IMR-90 (cell line): ENCODE measurements at regions not wholly inside any gene's neighbourhood (a gene's known extent, or its start where the extent isn't known, plus 50 kb on each side); places are given as distances from the start of the nearest gene placed in this dataset.

Experiments used
- ATAC-seq: fragments of 200-7000 bp; cut with Tn5 transposase; 2 replicates; pipeline ENCODE4 v1.9.1; 2020; ENCODE audit warnings: low read depth, mild to moderate bottlenecking, moderate library complexity
- BruUV-seq: library from RNA; stranded (reverse); fragments of 400-500 nt; replicated peaks from 2 replicates; lab custom pipeline; 2021; lab: Mats Ljungman, UMichigan
- CTCF ChIA-PET: fragments of 300-600 bp; formaldehyde crosslinking; extraction: SDS; loops from one replicate; lab custom pipeline; 2021; ENCODE audit warnings: antibody characterized with exemption; lab: Yijun Ruan, JAX
- POLR2A ChIA-PET: fragments of 300-600 bp; sonication (Branson Sonifier 250); formaldehyde crosslinking; loops from one replicate; lab custom pipeline; 2022; ENCODE audit warnings: antibody characterized with exemption; ENCODE audit not compliant: unreplicated experiment; lab: Charles Lee
- DNase-seq: peaks from one replicate; pipeline ENCODE4 v3.0.0; 2013
- H2AFZ ChIP-seq: replicated peaks from 2 replicates; pipeline ENCODE3; 2013; ENCODE audit warnings: low read length, mild to moderate bottlenecking; ENCODE audit not compliant: poor library complexity
- H2AK5ac ChIP-seq: 2 replicates; pipeline ENCODE4 v1.6.1; 2013; ENCODE audit warnings: low read depth, low read length, inconsistent platforms
- H2AK9ac ChIP-seq: replicated peaks from 2 replicates; pipeline ENCODE3; 2013; ENCODE audit warnings: mild to moderate bottlenecking, low read depth, low read length, moderate library complexity; ENCODE audit not compliant: poor library complexity
- H2BK120ac ChIP-seq: 2 replicates; pipeline ENCODE4 v1.6.1; 2013; ENCODE audit warnings: low read depth, low read length, inconsistent platforms
- H2BK15ac ChIP-seq: 3 replicates; pipeline ENCODE4 v1.6.1; 2013; ENCODE audit warnings: low read depth, low read length, inconsistent platforms
- H2BK20ac ChIP-seq: 2 replicates; pipeline ENCODE4 v1.6.1; 2013; ENCODE audit warnings: low read depth, mild to moderate bottlenecking, inconsistent platforms, low read length, moderate library complexity
- H2BK5ac ChIP-seq: 2 replicates; pipeline ENCODE4 v1.6.1; 2013; ENCODE audit warnings: mild to moderate bottlenecking, low read depth, low read length, inconsistent platforms; ENCODE audit not compliant: poor library complexity, severe bottlenecking
- H3K14ac ChIP-seq: replicated peaks from 2 replicates; pipeline ENCODE4 v1.6.1; 2013; ENCODE audit warnings: low read depth, low read length, inconsistent platforms
- H3K18ac ChIP-seq: 2 replicates; pipeline ENCODE4 v1.6.1; 2013; ENCODE audit warnings: low read depth, low read length, control low read depth
- H3K23ac ChIP-seq: 2 replicates; pipeline ENCODE4 v1.6.1; 2013; ENCODE audit warnings: low read depth, low read length, inconsistent platforms
- H3K27ac ChIP-seq: 2 replicates; pipeline ENCODE4 v1.5.1; 2013; ENCODE audit warnings: mild to moderate bottlenecking, control low read depth, low read length; ENCODE audit not compliant: insufficient read depth
- H3K27me3 ChIP-seq: 2 replicates; pipeline ENCODE4 v1.6.1; 2013; ENCODE audit warnings: low read length; ENCODE audit not compliant: control insufficient read depth, insufficient read depth
- H3K36me3 ChIP-seq: 2 replicates; pipeline ENCODE4 v1.6.1; 2013; ENCODE audit warnings: low read length, mixed read lengths; ENCODE audit not compliant: control insufficient read depth, insufficient read depth
- H3K4ac ChIP-seq: 2 replicates; pipeline ENCODE4 v1.6.1; 2013; ENCODE audit warnings: low read depth, low read length, inconsistent platforms
- H3K4me1 ChIP-seq: 2 replicates; pipeline ENCODE4 v1.6.1; 2013; ENCODE audit warnings: low read length, mixed read lengths; ENCODE audit not compliant: control insufficient read depth, insufficient read depth
- H3K4me2 ChIP-seq: 2 replicates; pipeline ENCODE4 v1.6.1; 2013; ENCODE audit warnings: low read depth, mild to moderate bottlenecking, control low read depth, low read length, moderate library complexity
- H3K4me3 ChIP-seq: 2 replicates; pipeline ENCODE4 v1.5.1; 2013; ENCODE audit warnings: low read depth, mild to moderate bottlenecking, control low read depth, low read length, moderate library complexity; ENCODE audit not compliant: insufficient read depth
- H3K56ac ChIP-seq: 2 replicates; pipeline ENCODE4 v1.6.1; 2013; ENCODE audit warnings: low read length, inconsistent platforms; ENCODE audit not compliant: insufficient read depth; ENCODE audit errors: extremely low read depth
- H3K79me1 ChIP-seq, 2 experiments: 2 replicates each; pipeline ENCODE4 v1.6.1; 2013; ENCODE audit warnings: low read length in 2 of 2, inconsistent platforms in 1 of 2, low read depth in 1 of 2
- H3K9ac ChIP-seq: 2 replicates; pipeline ENCODE4 v1.6.1; 2013; ENCODE audit warnings: low read depth, low read length, control low read depth
- H3K9me1 ChIP-seq: 2 replicates; pipeline ENCODE4 v1.6.1; 2013; ENCODE audit warnings: low read length, inconsistent platforms; ENCODE audit not compliant: insufficient read depth
- H3K9me3 ChIP-seq: 2 replicates; pipeline ENCODE4 v1.6.1; 2013; ENCODE audit warnings: low read length; ENCODE audit not compliant: control insufficient read depth, insufficient read depth
- H4K20me1 ChIP-seq: 2 replicates; pipeline ENCODE4 v1.6.1; 2013; ENCODE audit warnings: low read length, inconsistent platforms; ENCODE audit not compliant: insufficient read depth
- H4K5ac ChIP-seq: 2 replicates; pipeline ENCODE4 v1.6.1; 2013; ENCODE audit warnings: mild to moderate bottlenecking, low read depth, low read length, control low read depth
- H4K8ac ChIP-seq, 2 experiments: 2 replicates each; pipeline ENCODE4 v1.6.1; 2013; ENCODE audit warnings: low read depth in 2 of 2, low read length in 2 of 2, control low read depth in 1 of 2, inconsistent platforms in 1 of 2
- H4K91ac ChIP-seq: 2 replicates; pipeline ENCODE4 v1.6.1; 2013; ENCODE audit warnings: low read depth, low read length, inconsistent platforms; ENCODE audit not compliant: insufficient read depth
- CHD1 ChIP-seq: IDR thresholded peaks from 2 replicates; pipeline ENCODE4 v1.6.1; 2012; ENCODE audit warnings: low read depth, low read length, improper control_type of control experiment
- ELK1 ChIP-seq: fragments of 150-350 bp; IDR thresholded peaks from 2 replicates; pipeline ENCODE4 v1.6.1; 2016; ENCODE audit warnings: low read depth, mild to moderate bottlenecking, low read length, moderate library complexity, borderline replicate concordance
- FOS ChIP-seq: fragments of 150-350 bp; IDR thresholded peaks from 2 replicates; pipeline ENCODE4 v1.6.1; 2016; ENCODE audit warnings: low read depth, low read length
- MXI1 ChIP-seq: IDR thresholded peaks from 2 replicates; pipeline ENCODE4 v1.6.1; 2012; ENCODE audit warnings: low read depth, mild to moderate bottlenecking, low read length, moderate library complexity, borderline replicate concordance
- NFE2L2 ChIP-seq: fragments of 150-350 bp; IDR thresholded peaks from 2 replicates; pipeline ENCODE4 v1.6.1; 2016; ENCODE audit warnings: low read depth, mild to moderate bottlenecking, low read length
- RCOR1 ChIP-seq: IDR thresholded peaks from 2 replicates; pipeline ENCODE4 v1.6.1; 2012; ENCODE audit warnings: mild to moderate bottlenecking, low read length, improper control_type of control experiment; ENCODE audit not compliant: insufficient replicate concordance
- RFX5 ChIP-seq: IDR thresholded peaks from 2 replicates; pipeline ENCODE4 v1.8.0; 2012; ENCODE audit warnings: low read depth, mild to moderate bottlenecking, low read length, moderate library complexity
- SMC3 ChIP-seq: fragments of 150-350 bp; IDR thresholded peaks from 2 replicates; pipeline ENCODE4 v1.6.1; 2016; ENCODE audit warnings: low read depth, mild to moderate bottlenecking, antibody characterized with exemption, low read length, moderate library complexity
- WGBS, 2 experiments: methylation state at CpG; one replicate each; pipeline versions ENCODE4 v1.1.5 to v1.1.7; 2013; ENCODE audit warnings: missing lambda C conversion rate in 2 of 2; ENCODE audit not compliant: insufficient read length in 1 of 2; ENCODE audit errors: extremely low coverage in 2 of 2; 5-methylcytosine and 5-hydroxymethylcytosine counted together
- dilution Hi-C: fragments of 300-500 bp; cut with HindIII; formaldehyde crosslinking; loops from one replicate; pipeline ENCODE4 v1.14.3; 2018; ENCODE audit warnings: low sequenced_read_pairs; ENCODE audit not compliant: unreplicated experiment
- in situ Hi-C: fragments of 300-500 bp; cut with MboI; formaldehyde crosslinking; loops from 3 replicates; pipeline ENCODE4 v1.14.3; 2019; ENCODE audit warnings: low sequenced_read_pairs, inconsistent platforms, mixed read lengths
- intact Hi-C: fragments of 100-400 bp; cut with micrococcal nuclease; formaldehyde crosslinking; loops from 2 replicates; pipeline ENCODE4 v1.10.0; 2022

GRCh38 chr19:34306824-34307223 is 52.5 kb downstream of the GARRE1 start:
- H3K4me1 ChIP-seq = peaks cover 5% of the 10 kb centered on the region
- H4K20me1 ChIP-seq = peaks cover 5% of the 10 kb centered on the region; the same call in 1 of the 2 replicates
- in situ Hi-C loops (no loop called here), intact Hi-C loops (no loop called here), dilution Hi-C loops (no loop called here)
- peaks cover 9% of the 10 kb centered on the region for H3K36me3 ChIP-seq
- no peak overlapping the region for H3K18ac ChIP-seq
- H3K9me3 ChIP-seq = no peaks in the 10 kb centered on the region
- no peak for DNase-seq
- WGBS, 2 experiments = 95% methylated on average over 5 of the region's 6 CpGs; no CpG with 5 or more reads in 1 of the 2 experiments
- H2AK5ac ChIP-seq = no peak overlapping the region
- no peak overlapping the region for H4K91ac ChIP-seq
- POLR2A ChIA-PET = no interaction called here
- no peak overlapping the region for H3K14ac ChIP-seq
- no peak overlapping the region for H3K4me2 ChIP-seq
- H4K5ac ChIP-seq = no peak overlapping the region
- H3K23ac ChIP-seq = no peak overlapping the region
- no peak overlapping the region for H2BK15ac ChIP-seq
- TF ChIP-seq MXI1 = no peak
- no peak for TF ChIP-seq ELK1
- no peak for TF ChIP-seq CHD1
- TF ChIP-seq NFE2L2 = no peak
- no peak for TF ChIP-seq RFX5
- TF ChIP-seq FOS = no peak
- no peak for TF ChIP-seq RCOR1
- no peak for TF ChIP-seq SMC3
- H2BK120ac ChIP-seq = no peak overlapping the region
- no peak overlapping the region for H3K27ac ChIP-seq
- no peak overlapping the region for H2AK9ac ChIP-seq
- H3K4me3 ChIP-seq = no peak overlapping the region
- BruUV-seq = no TSS peak
- H2BK20ac ChIP-seq = no peak overlapping the region
- H3K56ac ChIP-seq = no peak overlapping the region
- H3K9ac ChIP-seq = no peak overlapping the region
- no peak overlapping the region for H2AFZ ChIP-seq
- H3K79me1 ChIP-seq = peaks cover 42 to 61% of the 10 kb centered on the region in 2 experiments
- no peak overlapping the region for H4K8ac ChIP-seq
- CTCF ChIA-PET = interaction anchor here (0.8 kb wide), 1 partner anchor 13 kb away, joined by 3 read pairs; no protein-coding TSS in a partner anchor
- H2BK5ac ChIP-seq = no peak overlapping the region
- no peak overlapping the region for H3K4ac ChIP-seq
- no peaks in the 10 kb centered on the region for H3K27me3 ChIP-seq
- H3K9me1 ChIP-seq = peaks cover 18% of the 10 kb centered on the region
- ATAC-seq = no peak
